K562 (cell line): ENCODE measurements at regions not wholly inside any gene's neighbourhood (a gene's known extent, or its start where the extent isn't known, plus 50 kb on each side); places are given as distances from the start of the nearest gene placed in this dataset.

ENCODE experiments used
- ATAC-seq: fragments of 200-7000 bp; cut with Tn5 transposase; 3 replicates; pipeline ENCODE4 v1.9.1; 2020; ENCODE audit warnings: moderate library complexity
- BruUV-seq: library from RNA; stranded (reverse); fragments of 400-500 nt; replicated peaks from 2 replicates; lab custom pipeline; 2021; lab: Mats Ljungman, UMichigan
- CTCF ChIA-PET: fragments of 300-600 bp; formaldehyde crosslinking; extraction: SDS; loops from one replicate; lab custom pipeline; 2021; ENCODE audit warnings: low intra/inter-chr PET ratio; lab: Yijun Ruan, JAX
- POLR2A ChIA-PET: fragments of 300-600, 350-650 bp; sonication (Branson Sonifier 250); formaldehyde crosslinking; extraction: SDS; loops from one replicate; lab custom pipeline; 2021; ENCODE audit warnings: antibody characterized with exemption, inconsistent platforms; lab: Yijun Ruan, JAX
- DNase-seq, 4 experiments: peaks; one replicate each; pipeline versions ENCODE4 v3.0.0 to v3.0.0-alpha.2; 2011 to 2018; ENCODE audit warnings: low spot score in 3 of 4, mixed read lengths in 3 of 4; ENCODE audit errors: extremely low read depth in 1 of 4
- FAIRE-seq: peaks from 2 replicates; lab custom pipeline; 2011; peaks lifted over from hg19 to GRCh38; lab: Jason Lieb, UNC
- H2AFZ ChIP-seq: 2 replicates; pipeline ENCODE4 v1.6.0; 2011; ENCODE audit warnings: low read depth, low read length, control low read depth, inconsistent platforms
- H3K27ac ChIP-seq: fragments of 200-600 bp; 3 replicates; pipeline ENCODE4 v1.8.0; 2011; ENCODE audit warnings: low read depth, mild to moderate bottlenecking, control low read depth, inconsistent platforms, low read length, moderate library complexity, mixed read lengths; ENCODE audit errors: extremely low read depth
- H3K27me3 ChIP-seq, 2 experiments: fragments of 300-600 bp in 1 of 2; 2 replicates in 1 of 2; 3 replicates in 1 of 2; pipeline versions ENCODE4 v1.6.0 to v1.8.0; 2011; ENCODE audit warnings: inconsistent platforms in 2 of 2, low read length in 2 of 2, mild to moderate bottlenecking in 1 of 2, mixed read lengths in 1 of 2, moderate library complexity in 1 of 2; ENCODE audit not compliant: control insufficient read depth in 2 of 2, insufficient read depth in 2 of 2
- H3K36me3 ChIP-seq: fragments of 300-600 bp; 3 replicates; pipeline ENCODE4 v1.8.0; 2011; ENCODE audit warnings: mild to moderate bottlenecking, low read length, inconsistent platforms; ENCODE audit not compliant: control insufficient read depth, insufficient read depth
- H3K4me1 ChIP-seq, 2 experiments: fragments of 200-600 bp in 1 of 2; replicated peaks in 1 of 2; 2 replicates in 1 of 2; 3 replicates in 1 of 2; pipeline versions ENCODE4 v1.5.1 to v1.8.0; 2011; ENCODE audit warnings: inconsistent platforms in 2 of 2, low read length in 2 of 2, mild to moderate bottlenecking in 1 of 2, mixed read lengths in 1 of 2, moderate library complexity in 1 of 2; ENCODE audit not compliant: control insufficient read depth in 2 of 2, insufficient read depth in 2 of 2
- H3K4me2 ChIP-seq: 2 replicates; pipeline ENCODE4 v1.6.1; 2011; ENCODE audit warnings: low read length, control low read depth, inconsistent platforms, mixed read lengths; ENCODE audit not compliant: insufficient read depth
- H3K4me3 ChIP-seq: fragments of 200-600 bp; sonication (generic), shearing (Covaris generic); 2 replicates; pipeline ENCODE4 v1.5.1; 2016; ENCODE audit warnings: control low read depth, inconsistent platforms
- H3K79me2 ChIP-seq: fragments of 200-600 bp; 3 replicates; pipeline ENCODE4 v1.8.0; 2011; ENCODE audit warnings: low read length, inconsistent platforms; ENCODE audit not compliant: control insufficient read depth, insufficient read depth
- H3K9ac ChIP-seq, 2 experiments: 2 replicates each; pipeline versions ENCODE4 v1.6.0 to v1.6.1; 2011; ENCODE audit warnings: low read depth in 2 of 2, low read length in 2 of 2, control low read depth in 1 of 2, inconsistent platforms in 1 of 2, mild to moderate bottlenecking in 1 of 2, mixed read lengths in 1 of 2; ENCODE audit not compliant: insufficient read depth in 1 of 2
- H3K9me1 ChIP-seq: one replicate; pipeline ENCODE4 v1.6.0; 2011; ENCODE audit warnings: inconsistent platforms, mild to moderate bottlenecking, low read length, moderate library complexity; ENCODE audit not compliant: control insufficient read depth, insufficient read depth
- H3K9me3 ChIP-seq: replicated peaks from 2 replicates; pipeline ENCODE4 v1.5.1; 2011; ENCODE audit warnings: low read depth, low read length, inconsistent platforms; ENCODE audit not compliant: control insufficient read depth, insufficient read depth
- H4K20me1 ChIP-seq: replicated peaks from 2 replicates; pipeline ENCODE4 v1.6.1; 2011; ENCODE audit warnings: low read length, inconsistent platforms, mixed read lengths; ENCODE audit not compliant: control insufficient read depth, insufficient read depth
- CHD1 ChIP-seq: fragments of 200-600 bp; sonication (generic); IDR thresholded peaks from one replicate; pipeline ENCODE4 v1.6.1; 2012; ENCODE audit warnings: mild to moderate bottlenecking, moderate library complexity, low read length, inconsistent platforms
- E2F3 ChIP-seq: fragments of 250-450 bp; sonication (Bioruptor Pico); IDR thresholded peaks from 2 replicates; pipeline ENCODE4 v1.4.0; 2020; ENCODE audit warnings: mild to moderate bottlenecking
- HNRNPLL ChIP-seq: fragments of 200-400 bp; formaldehyde crosslinking; IDR thresholded peaks from 2 replicates; pipeline ENCODE4 v1.6.1; 2017; ENCODE audit warnings: low read length, low read depth, mild to moderate bottlenecking; ENCODE audit not compliant: poor library complexity, severe bottlenecking
- KLF13 ChIP-seq: fragments of 450-650 bp; IDR thresholded peaks from 2 replicates; pipeline ENCODE4 v1.6.1; 2016; ENCODE audit warnings: missing genetic modification characterization, low read depth, mild to moderate bottlenecking, missing compliant biosample characterization, moderate library complexity, borderline replicate concordance
- RBM39 ChIP-seq: fragments of 200-400 bp; formaldehyde crosslinking; optimal IDR thresholded peaks from 2 replicates; pipeline ENCODE3; 2018; ENCODE audit warnings: low read depth, low read length
- SAFB ChIP-seq: fragments of 200-400 bp; formaldehyde crosslinking; IDR thresholded peaks from 2 replicates; pipeline ENCODE4 v1.6.1; 2017; ENCODE audit warnings: low read depth, low read length, borderline replicate concordance
- SMAD4 ChIP-seq: fragments of 250-450 bp; sonication (Bioruptor Pico); conservative IDR thresholded peaks from 2 replicates; pipeline ENCODE4 v1.8.0; 2021; ENCODE audit warnings: inconsistent platforms, mild to moderate bottlenecking, moderate library complexity
- ZNF766 ChIP-seq: fragments of 200-800 bp; sonication (Bioruptor generic); conservative IDR thresholded peaks from 2 replicates; pipeline ENCODE4 v1.6.1; 2016; ENCODE audit warnings: missing genetic modification characterization, missing compliant biosample characterization
- ZSCAN32 ChIP-seq: fragments of 450-650 bp; formaldehyde crosslinking; IDR thresholded peaks from 2 replicates; pipeline ENCODE4 v1.4.0; 2020; ENCODE audit warnings: mild to moderate bottlenecking, moderate library complexity
- WGBS: fragments of 100-300 bp; shearing (Covaris generic); methylation state at CpG from one replicate; pipeline ENCODE4 v1.1.6; 2016; ENCODE audit warnings: low coverage, mixed read lengths; ENCODE audit not compliant: insufficient coverage; ENCODE audit errors: missing lambda C conversion rate; 5-methylcytosine and 5-hydroxymethylcytosine counted together
- in situ Hi-C: fragments of 300-500 bp; cut with MboI; formaldehyde crosslinking; loops from 4 replicates; pipeline ENCODE4 v1.15.0; 2018; ENCODE audit warnings: inconsistent platforms, mixed read lengths
- intact Hi-C: fragments of 100-400 bp; cut with micrococcal nuclease; formaldehyde crosslinking; loops from 2 replicates; pipeline ENCODE4 v1.14.2; 2022

DNA sequence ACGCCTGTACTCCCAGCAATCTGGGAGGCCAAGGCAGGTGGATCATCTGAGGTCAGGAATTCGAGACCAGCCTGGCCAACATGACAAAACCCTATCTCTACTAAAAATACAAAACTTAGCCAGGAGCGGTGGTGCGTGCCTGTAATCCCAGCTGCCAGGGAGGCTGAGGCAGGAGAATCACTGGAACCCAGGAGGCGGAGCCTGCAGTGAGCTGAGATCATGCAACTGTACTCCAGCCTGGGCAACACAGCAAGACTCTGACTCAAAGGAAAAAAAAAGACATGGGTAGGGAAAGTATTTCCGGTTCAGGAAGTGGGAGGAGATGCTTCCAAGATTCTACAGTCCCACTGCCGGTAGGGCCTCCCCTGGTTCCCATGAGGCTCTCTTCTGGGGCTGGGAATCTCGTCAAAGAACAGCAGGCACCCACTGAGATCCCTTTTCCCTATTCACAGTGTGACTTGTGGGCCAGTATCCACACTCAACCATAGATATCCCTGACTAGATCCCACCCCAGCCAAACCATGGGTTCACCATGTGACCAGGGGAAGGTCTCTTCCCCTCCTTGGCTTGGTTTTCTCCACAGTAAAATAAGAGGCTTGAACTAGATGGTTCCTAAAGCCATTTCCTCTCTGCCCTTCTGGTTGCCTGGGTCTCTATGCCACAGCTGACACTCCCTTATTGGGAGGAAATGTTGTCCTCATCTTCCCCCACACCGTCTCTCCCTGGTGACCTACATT lies 443.3 kb downstream of the BUD13 start:
- no peaks in the 10 kb centered on the region for H3K4me1 ChIP-seq
- 0% methylated on average over 8 of the region's 9 CpGs for WGBS
- H3K9me1 ChIP-seq, result no peaks in the 10 kb centered on the region
- no peak overlapping the region for H3K9ac ChIP-seq
- H3K4me2 ChIP-seq, result no peak overlapping the region
- no peak for ATAC-seq
- no TSS peak for BruUV-seq
- H3K36me3 ChIP-seq, result no peaks in the 10 kb centered on the region
- TF ChIP-seq SAFB, result no peak
- TF ChIP-seq KLF13 (tag), result no peak
- TF ChIP-seq RBM39, result no peak
- no peak for TF ChIP-seq ZNF766
- TF ChIP-seq HNRNPLL, result no peak
- TF ChIP-seq E2F3, result no peak
- no peak for TF ChIP-seq ZSCAN32 (CRISPR knock-in tag)
- TF ChIP-seq SMAD4 (CRISPR knock-in tag), result no peak
- no peak for TF ChIP-seq CHD1
- no peak overlapping the region for H2AFZ ChIP-seq
- no peaks in the 10 kb centered on the region for H3K27me3 ChIP-seq
- in situ Hi-C loops, result no loop called here
- intact Hi-C loops, result no loop called here
- no peak for FAIRE-seq
- POLR2A ChIA-PET, result interaction anchor here (0.7 kb wide), 1 partner anchor 8 kb away, joined by 3 read pairs; no protein-coding TSS in a partner anchor
- no peaks in the 10 kb centered on the region for H3K79me2 ChIP-seq
- no peak for DNase-seq
- no peak overlapping the region for H3K27ac ChIP-seq
- CTCF ChIA-PET, result no interaction called here
- no peaks in the 10 kb centered on the region for H4K20me1 ChIP-seq
- no peaks in the 10 kb centered on the region for H3K9me3 ChIP-seq
- H3K4me3 ChIP-seq, result no peak overlapping the region
